Osteoblast (primary cell): ENCODE measurements at regions not wholly inside any gene's neighbourhood (a gene's known extent, or its start where the extent isn't known, plus 50 kb on each side); places are given as distances from the start of the nearest gene placed in this dataset.

Source experiments
- DNase-seq: peaks from one replicate; pipeline ENCODE4 v3.0.0; 2011; ENCODE audit warnings: low spot score, mixed read lengths; ENCODE audit not compliant: insufficient read length; ENCODE audit errors: missing footprints
- H2AFZ ChIP-seq: 2 replicates; pipeline ENCODE4 v1.6.0; 2011; ENCODE audit warnings: mild to moderate bottlenecking, low read length
- H3K27ac ChIP-seq: 2 replicates; pipeline ENCODE4 v1.5.1; 2011; ENCODE audit warnings: mild to moderate bottlenecking, low read depth, low read length, moderate library complexity
- H3K27me3 ChIP-seq: 2 replicates; pipeline ENCODE4 v1.6.0; 2012; ENCODE audit warnings: mild to moderate bottlenecking, control low read depth, inconsistent platforms, low read length, moderate library complexity; ENCODE audit not compliant: insufficient read depth
- H3K36me3 ChIP-seq: 2 replicates; pipeline ENCODE4 v1.5.1; 2011; ENCODE audit warnings: mild to moderate bottlenecking, low read length, control low read depth, moderate library complexity; ENCODE audit not compliant: insufficient read depth
- H3K4me1 ChIP-seq: 2 replicates; pipeline ENCODE4 v1.5.1; 2011; ENCODE audit warnings: mild to moderate bottlenecking, low read length, control low read depth, moderate library complexity; ENCODE audit not compliant: insufficient read depth
- H3K4me2 ChIP-seq: 2 replicates; pipeline ENCODE4 v1.6.0; 2011; ENCODE audit warnings: mild to moderate bottlenecking, low read length; ENCODE audit not compliant: insufficient read depth
- H3K4me3 ChIP-seq: fragments of 200-600 bp; sonication (generic); 3 replicates; pipeline ENCODE4 v1.5.1; 2012; ENCODE audit warnings: mild to moderate bottlenecking, low read length, inconsistent platforms; ENCODE audit not compliant: insufficient read depth
- H3K79me2 ChIP-seq: 2 replicates; pipeline ENCODE4 v1.6.0; 2012; ENCODE audit warnings: mild to moderate bottlenecking, low read length, control low read depth, inconsistent platforms; ENCODE audit not compliant: insufficient read depth
- H3K9me3 ChIP-seq: 2 replicates; pipeline ENCODE4 v1.5.1; 2011; ENCODE audit warnings: low read depth, low read length, control low read depth
- H4K20me1 ChIP-seq: 2 replicates; pipeline ENCODE4 v1.6.0; 2012; ENCODE audit warnings: mild to moderate bottlenecking, low read length, control low read depth; ENCODE audit not compliant: insufficient read depth
- CTCF ChIP-seq: IDR thresholded peaks from 2 replicates; pipeline ENCODE4 v1.5.1; 2011; ENCODE audit warnings: mild to moderate bottlenecking, low read depth, low read length, moderate library complexity; ENCODE audit errors: extremely low read depth

DNA sequence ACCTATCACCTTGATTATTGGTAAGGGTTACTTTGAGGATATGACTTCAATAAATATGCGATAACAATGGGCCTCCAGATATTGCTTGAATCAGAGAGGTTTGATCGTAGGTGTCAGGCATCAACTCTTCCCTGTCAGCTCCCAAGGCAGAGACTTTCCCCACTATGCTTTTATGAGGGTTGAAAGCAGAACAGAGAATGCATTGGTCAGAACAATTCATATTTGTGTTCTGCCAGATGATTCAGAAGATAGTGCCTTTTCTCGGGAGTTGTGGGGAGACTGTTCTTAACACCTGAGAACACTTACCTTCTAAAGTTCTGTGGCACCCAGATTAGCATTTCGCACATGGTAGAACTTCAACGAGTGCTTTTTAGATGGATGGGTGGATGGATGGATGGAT, 386.3 kb upstream of the CADM1 start:
- H4K20me1 ChIP-seq = no peaks in the 10 kb centered on the region

DNA sequence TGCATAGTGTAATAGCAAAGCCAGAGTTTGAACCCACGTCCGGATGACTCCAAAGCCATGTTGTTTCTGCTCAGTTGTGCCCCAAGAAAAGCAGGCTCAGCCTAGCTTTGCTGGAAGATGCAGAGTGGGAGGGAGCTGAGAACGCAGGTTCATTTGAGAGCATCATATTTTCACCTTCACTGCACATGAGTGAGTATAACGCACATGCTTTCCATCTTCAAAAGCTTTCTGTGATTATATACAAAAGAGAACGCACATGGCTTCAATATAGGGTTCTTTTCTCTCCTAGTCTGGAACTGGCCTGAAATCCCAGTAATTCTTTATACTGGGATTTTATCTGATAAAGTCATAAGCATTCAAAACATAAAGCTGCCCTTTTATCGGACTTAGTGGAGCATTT, 385.5 kb upstream of the CADM1 start:
- H3K27ac ChIP-seq = no peak overlapping the region
- H3K36me3 ChIP-seq = no peaks in the 10 kb centered on the region
- no peaks in the 10 kb centered on the region for H4K20me1 ChIP-seq
- TF ChIP-seq CTCF = no peak
- H3K9me3 ChIP-seq = no peaks in the 10 kb centered on the region
- no peak overlapping the region for H3K4me2 ChIP-seq
- no peak overlapping the region for H3K4me3 ChIP-seq
- H3K27me3 ChIP-seq = no peaks in the 10 kb centered on the region
- H3K4me1 ChIP-seq = no peaks in the 10 kb centered on the region
- no peak for DNase-seq
- H2AFZ ChIP-seq = no peak overlapping the region
- H3K79me2 ChIP-seq = no peaks in the 10 kb centered on the region

More for the DNA sequence above, 386.3 kb upstream of the CADM1 start:
- Histone ChIP-seq H3K9me3 (no peaks in the 10 kb centered on the region), H3K36me3 (no peaks in the 10 kb centered on the region), H3K4me2 (no peak overlapping the region), H3K27ac (no peak overlapping the region), H3K4me1 (no peaks in the 10 kb centered on the region), H3K79me2 (no peaks in the 10 kb centered on the region), H3K27me3 (no peaks in the 10 kb centered on the region), H3K4me3 (no peak overlapping the region), H2AFZ (no peak overlapping the region)
- TF ChIP-seq CTCF = no peak
- no peak for DNase-seq

DNA sequence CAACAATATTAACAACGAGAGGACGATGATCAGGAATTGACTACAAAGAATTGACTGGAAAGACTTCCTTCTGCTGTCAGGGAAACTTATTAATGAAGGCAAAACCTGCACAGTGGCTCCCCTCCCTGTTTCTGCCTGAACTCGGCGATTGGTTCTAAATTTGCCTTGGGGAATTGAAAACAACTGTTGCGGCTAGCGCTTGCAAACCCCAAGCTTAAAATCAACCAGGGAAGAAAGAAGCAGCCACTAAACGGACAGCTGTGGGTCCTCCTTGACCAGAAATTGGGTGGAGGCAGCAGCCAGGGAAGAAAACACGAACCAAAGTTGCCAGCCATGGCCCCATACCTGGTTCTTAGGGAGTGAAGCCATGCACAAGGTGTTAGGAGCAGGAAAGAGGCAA, 383.5 kb upstream of the CADM1 start:
- no peak for DNase-seq
- H3K27ac ChIP-seq = no peak overlapping the region
- no peak overlapping the region for H3K4me3 ChIP-seq
- no peaks in the 10 kb centered on the region for H3K79me2 ChIP-seq
- H3K27me3 ChIP-seq = no peaks in the 10 kb centered on the region
- no peaks in the 10 kb centered on the region for H3K4me1 ChIP-seq
- H4K20me1 ChIP-seq = no peaks in the 10 kb centered on the region
- no peaks in the 10 kb centered on the region for H3K36me3 ChIP-seq
- no peak overlapping the region for H2AFZ ChIP-seq
- H3K4me2 ChIP-seq = no peak overlapping the region
- no peak for TF ChIP-seq CTCF
- no peaks in the 10 kb centered on the region for H3K9me3 ChIP-seq

DNA sequence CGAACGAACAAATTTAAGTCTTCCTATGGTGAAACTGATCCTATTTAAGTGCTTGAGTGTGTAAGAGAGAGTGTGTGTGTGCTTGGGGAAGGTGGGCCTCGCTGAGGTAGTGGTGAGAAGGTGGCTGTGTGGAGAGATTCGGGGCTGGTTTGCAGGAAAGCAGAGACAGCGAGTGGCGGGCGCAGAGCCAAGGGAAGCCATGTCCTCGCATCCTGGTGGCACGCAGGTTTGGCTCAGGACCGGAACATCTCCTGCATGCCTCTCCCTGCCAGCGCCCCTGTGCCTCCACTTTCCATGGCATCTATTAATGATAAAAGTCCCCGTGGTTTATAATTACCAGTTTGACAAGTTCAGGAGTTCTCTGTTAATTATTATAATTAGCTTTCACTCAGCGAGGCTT, 383.1 kb upstream of the CADM1 start:
- Histone ChIP-seq H2AFZ (no peak overlapping the region), H4K20me1 (no peaks in the 10 kb centered on the region), H3K9me3 (no peaks in the 10 kb centered on the region), H3K27ac (no peak overlapping the region), H3K36me3 (no peaks in the 10 kb centered on the region), H3K4me2 (no peak overlapping the region), H3K79me2 (no peaks in the 10 kb centered on the region), H3K27me3 (no peaks in the 10 kb centered on the region), H3K4me1 (no peaks in the 10 kb centered on the region), H3K4me3 (no peak overlapping the region)
- no peak for TF ChIP-seq CTCF
- no peak for DNase-seq
